ENCODE measurements at regions not wholly inside any gene's neighbourhood (a gene's known extent, or its start where the extent isn't known, plus 50 kb on each side); places are given as distances from the start of the nearest gene placed in this dataset.
A peak's percentile ranks its signal among the peaks of the same experiment; 100 is the strongest.

DNA sequence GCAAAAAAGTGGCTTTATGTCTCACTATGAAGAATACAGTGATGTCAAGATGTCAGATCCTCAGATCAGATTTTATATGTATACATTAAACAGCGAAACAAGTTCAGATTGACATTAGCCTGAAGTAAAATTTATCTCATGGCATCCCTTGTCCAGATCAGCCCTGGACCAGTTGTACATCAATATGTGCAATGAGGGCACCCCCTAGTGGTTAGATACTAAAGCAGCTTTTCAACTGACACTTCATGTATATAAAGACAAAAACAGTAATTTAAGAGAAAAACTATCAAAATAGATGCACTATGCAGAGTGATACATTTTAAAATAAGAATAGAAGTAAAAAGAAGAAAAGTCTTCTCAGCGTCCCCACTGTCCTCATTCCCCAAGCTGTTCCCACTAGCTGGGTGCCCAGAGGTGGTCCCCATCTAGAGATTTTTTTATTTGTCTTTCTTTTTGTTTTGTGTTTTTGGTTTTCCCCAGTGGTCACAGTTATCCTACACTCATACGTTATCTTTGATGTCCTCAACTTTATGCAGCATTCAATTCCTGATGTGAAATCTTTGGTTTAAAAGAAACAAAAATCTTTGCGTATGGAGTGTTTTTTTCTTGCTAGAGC lies 2193.4 kb upstream of the RAG2 start:
- Histone ChIP-seq H3K4me3 (replicated peaks in 1 of 3; ENCODE audit: low read depth in 2 of 3, low read length in 3 of 3) (no peak overlapping the region), H3K9ac (ENCODE audit: insufficient read depth, low read length, poor library complexity, severe bottlenecking) (no peak overlapping the region), H3K27ac (ENCODE audit: low read depth in 1 of 2, low read length in 2 of 2) (no peak overlapping the region), H3K27me3 (ENCODE audit: control insufficient read depth in 2 of 2, insufficient read depth in 2 of 2, low read length in 2 of 2) (no peaks in the 10 kb centered on the region), H3K79me2 (ENCODE audit: insufficient read depth, low read length) (no peaks in the 10 kb centered on the region), H3K36me3 (replicated peaks in 1 of 2; ENCODE audit: control insufficient read depth in 1 of 2, insufficient read depth in 2 of 2, low read length in 2 of 2) (no peaks in the 10 kb centered on the region), H3K4me1 (ENCODE audit: control insufficient read depth in 1 of 2, insufficient read depth in 2 of 2, low read length in 2 of 2) (no peaks in the 10 kb centered on the region), H3K4me2 (replicated peaks; ENCODE audit: extremely low read depth, low read length, poor library complexity, severe bottlenecking) (no peak overlapping the region), H4K20me1 (ENCODE audit: insufficient read depth, low read length) (no peaks in the 10 kb centered on the region), H2AFZ (ENCODE audit: insufficient read depth, low read depth, low read length, poor library complexity, severe bottlenecking) (no peak overlapping the region), H3K9me3 (replicated peaks in 1 of 2; ENCODE audit: control insufficient read depth in 1 of 2, insufficient read depth in 1 of 2, low read length in 2 of 2) (no peaks in the 10 kb centered on the region)
- Mint-ChIP-seq H3K4me1 (no peaks in the 10 kb centered on the region), H3K9me3 (peaks cover 0 to 3% (median 2%) of the 10 kb centered on the region in 7 donors), H3K27me3 (ENCODE audit: low read depth in 3 of 3) (peaks cover 0 to 2% (median 0%) of the 10 kb centered on the region in 3 donors), H3K36me3 (no peaks in the 10 kb centered on the region), H3K4me3 (no peak overlapping the region), H3K27ac (no peak overlapping the region)
- intact Hi-C loops (cut with micrococcal nuclease) = no loop called here
- no peak for DNase-seq
- WGBS (ENCODE audit: insufficient coverage) = no CpG with 5 or more reads among the region's 4 CpGs
- TF ChIP-seq, protein P1, sequence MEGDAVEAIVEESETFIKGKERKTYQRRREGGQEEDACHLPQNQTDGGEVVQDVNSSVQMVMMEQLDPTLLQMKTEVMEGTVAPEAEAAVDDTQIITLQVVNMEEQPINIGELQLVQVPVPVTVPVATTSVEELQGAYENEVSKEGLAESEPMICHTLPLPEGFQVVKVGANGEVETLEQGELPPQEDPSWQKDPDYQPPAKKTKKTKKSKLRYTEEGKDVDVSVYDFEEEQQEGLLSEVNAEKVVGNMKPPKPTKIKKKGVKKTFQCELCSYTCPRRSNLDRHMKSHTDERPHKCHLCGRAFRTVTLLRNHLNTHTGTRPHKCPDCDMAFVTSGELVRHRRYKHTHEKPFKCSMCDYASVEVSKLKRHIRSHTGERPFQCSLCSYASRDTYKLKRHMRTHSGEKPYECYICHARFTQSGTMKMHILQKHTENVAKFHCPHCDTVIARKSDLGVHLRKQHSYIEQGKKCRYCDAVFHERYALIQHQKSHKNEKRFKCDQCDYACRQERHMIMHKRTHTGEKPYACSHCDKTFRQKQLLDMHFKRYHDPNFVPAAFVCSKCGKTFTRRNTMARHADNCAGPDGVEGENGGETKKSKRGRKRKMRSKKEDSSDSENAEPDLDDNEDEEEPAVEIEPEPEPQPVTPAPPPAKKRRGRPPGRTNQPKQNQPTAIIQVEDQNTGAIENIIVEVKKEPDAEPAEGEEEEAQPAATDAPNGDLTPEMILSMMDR (IDR thresholded peaks at IDR 0.05) = peak; percentile 64

DNA sequence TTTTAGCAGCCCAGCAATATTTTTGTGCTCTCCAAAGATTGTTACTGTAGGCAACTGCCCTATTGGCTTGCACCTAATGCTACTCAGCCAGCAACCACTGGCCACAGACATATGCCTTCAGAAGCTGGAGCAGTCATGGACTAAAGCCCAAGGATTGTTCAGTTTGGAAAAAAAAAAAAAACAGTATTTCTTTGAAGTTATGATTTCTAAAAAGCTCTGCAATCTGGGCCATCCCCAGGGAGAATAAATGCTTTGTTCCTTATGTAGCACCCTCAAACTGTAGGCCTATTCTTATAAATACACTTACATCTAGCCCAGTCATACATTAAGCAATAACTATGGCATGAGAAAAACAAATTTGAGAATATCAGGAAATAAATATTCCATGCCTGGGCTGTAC lies 2190.5 kb upstream of the RAG2 start:
- TF ChIP-seq, protein P1 (IDR thresholded peaks at IDR 0.05) = no peak
- H3K4me1 ChIP-seq (ENCODE audit: control insufficient read depth in 1 of 2, insufficient read depth in 2 of 2, low read length in 2 of 2) = no peaks in the 10 kb centered on the region
- H3K9me3 ChIP-seq (replicated peaks in 1 of 2; ENCODE audit: control insufficient read depth in 1 of 2, insufficient read depth in 1 of 2, low read length in 2 of 2) = no peaks in the 10 kb centered on the region
- intact Hi-C loops (cut with micrococcal nuclease) = no loop called here
- H3K27ac Mint-ChIP-seq = no peak overlapping the region
- no peaks in the 10 kb centered on the region for H3K36me3 ChIP-seq (replicated peaks in 1 of 2; ENCODE audit: control insufficient read depth in 1 of 2, insufficient read depth in 2 of 2, low read length in 2 of 2)
- DNase-seq = no peak
- H3K27me3 ChIP-seq (ENCODE audit: control insufficient read depth in 2 of 2, insufficient read depth in 2 of 2, low read length in 2 of 2) = no peaks in the 10 kb centered on the region
- H3K4me2 ChIP-seq (replicated peaks; ENCODE audit: extremely low read depth, low read length, poor library complexity, severe bottlenecking) = no peak overlapping the region
- no peak overlapping the region for H2AFZ ChIP-seq (ENCODE audit: insufficient read depth, low read depth, low read length, poor library complexity, severe bottlenecking)
- H3K36me3 Mint-ChIP-seq = no peaks in the 10 kb centered on the region
- no peaks in the 10 kb centered on the region for H3K79me2 ChIP-seq (ENCODE audit: insufficient read depth, low read length)
- H4K20me1 ChIP-seq (ENCODE audit: insufficient read depth, low read length) = no peaks in the 10 kb centered on the region
- no peak overlapping the region for H3K4me3 Mint-ChIP-seq
- H3K27ac ChIP-seq (ENCODE audit: low read depth in 1 of 2, low read length in 2 of 2) = no peak overlapping the region
- H3K9me3 Mint-ChIP-seq = peaks cover 0 to 8% (median 2%) of the 10 kb centered on the region in 7 donors
- peaks cover 0 to 2% (median 0%) of the 10 kb centered on the region in 3 donors for H3K27me3 Mint-ChIP-seq (ENCODE audit: low read depth in 3 of 3)
- H3K4me1 Mint-ChIP-seq = no peaks in the 10 kb centered on the region
- no peak overlapping the region for H3K4me3 ChIP-seq (replicated peaks in 1 of 3; ENCODE audit: low read depth in 2 of 3, low read length in 3 of 3)
- no peak overlapping the region for H3K9ac ChIP-seq (ENCODE audit: insufficient read depth, low read length, poor library complexity, severe bottlenecking)
